ENCODE measurements at regions not wholly inside any gene's neighbourhood (a gene's known extent, or its start where the extent isn't known, plus 50 kb on each side); places are given as distances from the start of the nearest gene placed in this dataset.
"Not testable (repeated sequence)": the region's sequence is repeated elsewhere in the genome, so short reads cannot be mapped to it uniquely, and the experiment has no call there.

- FAIRE-seq (no peak), DNase-seq (ENCODE audit: insufficient read length, low spot score) (no peak)
Observed at GRCh38 chr10:80741278-80741677, 203.6 kb downstream of the SH2D4B start.

GRCh38 chr10:80750268-80750667 lies 212.6 kb downstream of the SH2D4B start:
- no peak for FAIRE-seq
- DNase-seq (ENCODE audit: insufficient read length, low spot score) = no peak

GRCh38 chr10:80751940-80752339 lies 214.2 kb downstream of the SH2D4B start:
- FAIRE-seq (no peak), DNase-seq (ENCODE audit: insufficient read length, low spot score) (no peak)

- no peak for FAIRE-seq
- no peak for DNase-seq (ENCODE audit: insufficient read length, low spot score)
Observed at GRCh38 chr10:80753612-80754011, 215.9 kb downstream of the SH2D4B start.

GRCh38 chr10:80755893-80756292 lies 218.2 kb downstream of the SH2D4B start:
- no peak for FAIRE-seq
- no peak for DNase-seq (ENCODE audit: insufficient read length, low spot score)

GRCh38 chr10:80759693-80760092 lies 222.0 kb downstream of the SH2D4B start:
- DNase-seq (ENCODE audit: insufficient read length, low spot score) = no peak
- no peak for FAIRE-seq

GRCh38 chr10:80760914-80761371 lies 223.2 kb downstream of the SH2D4B start:
- no peak for DNase-seq (ENCODE audit: insufficient read length, low spot score)
- no peak for FAIRE-seq

GRCh38 chr10:80767963-80768362 lies 230.3 kb downstream of the SH2D4B start:
- DNase-seq (ENCODE audit: insufficient read length, low spot score) = no peak
- FAIRE-seq = no peak

GRCh38 chr10:80769700-80770160 lies 232.0 kb downstream of the SH2D4B start:
- FAIRE-seq (no peak), DNase-seq (ENCODE audit: insufficient read length, low spot score) (no peak)

GRCh38 chr10:80770239-80770638 lies 232.5 kb downstream of the SH2D4B start:
- DNase-seq (ENCODE audit: insufficient read length, low spot score) (no peak), FAIRE-seq (no peak)

GRCh38 chr10:80771285-80771684 lies 233.6 kb downstream of the SH2D4B start:
- no peak for FAIRE-seq
- DNase-seq (ENCODE audit: insufficient read length, low spot score) = no peak

GRCh38 chr10:80771902-80772555 lies 234.3 kb downstream of the SH2D4B start:
- no peak for DNase-seq (ENCODE audit: insufficient read length, low spot score)
- no peak for FAIRE-seq

- no peak for FAIRE-seq
- DNase-seq (ENCODE audit: insufficient read length, low spot score) = no peak
Observed at GRCh38 chr10:80772596-80772995, 234.9 kb downstream of the SH2D4B start.

GRCh38 chr10:80784695-80785094 lies 247.0 kb downstream of the SH2D4B start:
- DNase-seq (ENCODE audit: insufficient read length, low spot score) (no peak), FAIRE-seq (no peak)

- FAIRE-seq = no peak
- DNase-seq (ENCODE audit: insufficient read length, low spot score) = no peak
Observed at GRCh38 chr10:80786322-80786721, 248.6 kb downstream of the SH2D4B start.

GRCh38 chr10:80787952-80788351 lies 250.2 kb downstream of the SH2D4B start:
- no peak for FAIRE-seq

GRCh38 chr10:80794994-80795393 lies 257.3 kb downstream of the SH2D4B start:
- FAIRE-seq (no peak), DNase-seq (ENCODE audit: insufficient read length, low spot score) (no peak)

More at GRCh38 chr10:80787952-80788351, 250.2 kb downstream of the SH2D4B start:
- DNase-seq (ENCODE audit: insufficient read length, low spot score) = no peak

GRCh38 chr10:80805343-80806020 lies 267.8 kb downstream of the SH2D4B start:
- FAIRE-seq (no peak), DNase-seq (ENCODE audit: insufficient read length, low spot score) (no peak)

GRCh38 chr10:80814147-80814652 lies 276.5 kb downstream of the SH2D4B start:
- no peak for FAIRE-seq

GRCh38 chr10:80829151-80829550 lies 291.4 kb downstream of the SH2D4B start:
- FAIRE-seq = no peak
- no peak for DNase-seq (ENCODE audit: insufficient read length, low spot score)

More at GRCh38 chr10:80814147-80814652, 276.5 kb downstream of the SH2D4B start:
- no peak for DNase-seq (ENCODE audit: insufficient read length, low spot score)

- FAIRE-seq (no peak), DNase-seq (ENCODE audit: insufficient read length, low spot score) (no peak)
Observed at GRCh38 chr10:80829562-80829961, 291.9 kb downstream of the SH2D4B start.

GRCh38 chr10:80832693-80833092 lies 295.0 kb downstream of the SH2D4B start:
- DNase-seq (ENCODE audit: insufficient read length, low spot score); FAIRE-seq: not testable (repeated sequence)

Data from GM19239 (cell line).